GM12865 (cell line): ENCODE measurements at regions not wholly inside any gene's neighbourhood (a gene's known extent, or its start where the extent isn't known, plus 50 kb on each side); places are given as distances from the start of the nearest gene placed in this dataset.
"Not testable (repeated sequence)": the region's sequence is repeated elsewhere in the genome, so short reads cannot be mapped to it uniquely, and the experiment has no call there.

Source experiments
- DNase-seq: peaks from one replicate; pipeline ENCODE4 v3.0.0; 2010; ENCODE audit warnings: low read depth
- H3K4me3 ChIP-seq: 2 replicates; pipeline ENCODE4 v1.5.1; 2011; ENCODE audit warnings: mild to moderate bottlenecking, low read depth, low read length, control low read depth
- TF ChIP-seq, protein P1 (sequence below): IDR thresholded peaks from 2 replicates; pipeline ENCODE4 v1.5.1; 2011; ENCODE audit warnings: low read length, control low read depth, low read depth, inconsistent platforms; ENCODE audit not compliant: insufficient read depth; ENCODE audit errors: missing control alignments

DNA sequence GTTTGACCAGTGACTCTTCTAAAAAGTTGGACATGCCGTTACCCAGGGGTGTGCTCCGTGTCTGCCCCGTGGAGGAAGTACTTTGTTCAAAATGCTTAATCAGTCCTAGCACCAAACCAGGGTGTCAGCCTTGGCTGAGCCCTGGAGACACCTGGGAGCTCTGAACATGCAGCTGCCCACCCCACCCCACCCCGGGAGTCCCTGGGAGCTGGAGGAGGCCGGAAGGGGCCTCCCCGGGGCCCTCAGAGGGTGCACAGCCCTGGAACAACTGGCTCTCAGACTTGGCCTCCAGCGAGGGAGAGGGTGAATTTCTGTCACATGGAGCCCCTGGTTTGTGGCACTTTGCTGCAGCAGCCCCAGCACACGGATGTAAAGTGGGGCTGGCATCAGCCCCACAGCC lies 152.1 kb downstream of the LAT start:
- DNase-seq, H3K4me3 ChIP-seq: not testable (repeated sequence)

DNA sequence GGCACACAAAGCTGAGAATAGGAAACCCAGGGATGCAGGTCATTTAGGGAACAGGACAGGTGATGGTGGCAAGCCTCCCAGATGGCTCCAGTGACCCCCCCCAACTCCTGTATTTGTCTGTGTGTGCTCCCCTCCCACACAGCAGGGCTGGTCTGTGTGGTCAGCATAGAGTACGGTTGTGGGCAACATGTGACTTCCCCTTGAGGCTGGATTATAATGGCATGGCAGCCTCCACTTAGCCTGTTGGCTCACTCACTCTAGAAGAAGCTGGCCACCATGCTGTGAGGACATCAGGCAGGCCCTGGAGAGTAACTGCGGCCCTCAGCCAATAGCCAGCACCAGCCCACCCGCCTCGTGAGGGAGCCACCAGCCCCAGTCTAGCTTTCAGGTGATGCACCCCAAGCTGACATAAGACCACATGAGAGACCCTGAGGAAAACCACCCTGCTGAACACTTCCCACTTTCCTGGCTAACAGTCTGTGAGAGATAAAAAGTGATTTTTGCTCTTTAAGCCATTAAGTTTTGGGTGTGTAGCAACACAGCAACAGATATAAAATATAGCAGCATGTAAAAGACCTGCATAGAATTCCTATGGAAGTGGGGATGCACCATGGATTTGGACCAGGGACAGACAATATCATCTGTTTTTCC lies 151.3 kb downstream of the LAT start:
- not testable (repeated sequence) for DNase-seq, H3K4me3 ChIP-seq

DNA sequence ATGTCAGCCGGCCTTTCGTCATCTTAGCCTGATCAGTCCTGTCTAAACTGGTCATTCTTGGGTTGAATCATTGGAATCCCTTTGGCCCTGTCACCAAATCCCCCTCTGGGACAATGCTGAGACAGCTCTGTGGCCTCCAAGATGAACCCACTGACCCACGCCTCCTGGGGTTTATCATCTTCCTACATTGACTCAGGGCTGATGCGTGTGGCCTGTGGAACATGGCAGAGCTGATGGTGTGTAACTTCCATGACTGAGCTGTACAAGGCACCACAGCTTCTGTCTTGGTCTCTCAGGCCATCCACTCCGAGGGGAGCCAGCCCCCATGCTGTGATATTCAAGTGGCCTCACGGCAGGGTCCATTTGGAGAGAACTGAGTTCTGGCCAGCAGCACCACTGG lies 150.2 kb downstream of the LAT start:
- not testable (repeated sequence) for H3K4me3 ChIP-seq, DNase-seq

DNA sequence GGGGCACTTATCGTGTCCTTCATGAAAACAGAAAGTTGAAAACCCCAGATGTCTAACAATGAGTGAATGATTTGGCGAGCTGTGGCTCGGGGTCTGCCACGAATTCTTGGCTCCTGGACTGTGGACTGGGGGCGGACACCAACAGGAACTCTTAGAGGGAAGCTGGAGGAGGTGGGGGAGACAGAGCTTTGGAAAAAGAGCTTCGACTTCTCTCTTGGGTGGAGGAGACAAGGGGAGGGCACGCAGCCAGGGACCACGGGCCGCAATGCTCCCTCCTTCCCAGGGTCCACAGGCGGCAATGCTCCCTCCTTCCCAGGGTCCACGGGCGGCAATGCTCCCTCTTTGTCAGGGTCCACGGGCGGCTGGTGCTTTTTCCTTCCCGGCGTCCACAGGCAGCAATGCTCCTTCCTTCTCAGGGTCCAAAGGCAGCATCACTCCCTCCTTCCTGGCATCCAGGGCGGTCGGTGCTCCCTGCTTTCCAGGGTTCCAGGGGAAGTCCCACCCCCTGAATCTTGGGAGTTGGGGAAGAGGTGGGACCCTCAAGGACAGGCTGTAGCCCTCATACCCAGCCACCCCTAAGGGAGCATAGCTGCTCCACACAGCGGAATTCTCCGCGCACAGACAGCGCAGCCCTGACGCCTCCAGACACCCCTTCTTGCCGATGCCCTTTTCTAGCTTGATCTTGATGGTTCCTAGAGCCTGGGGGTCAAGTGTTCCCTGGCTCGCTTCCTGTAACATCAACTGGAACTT lies 149.0 kb downstream of the LAT start:
- DNase-seq, H3K4me3 ChIP-seq: not testable (repeated sequence)

DNA sequence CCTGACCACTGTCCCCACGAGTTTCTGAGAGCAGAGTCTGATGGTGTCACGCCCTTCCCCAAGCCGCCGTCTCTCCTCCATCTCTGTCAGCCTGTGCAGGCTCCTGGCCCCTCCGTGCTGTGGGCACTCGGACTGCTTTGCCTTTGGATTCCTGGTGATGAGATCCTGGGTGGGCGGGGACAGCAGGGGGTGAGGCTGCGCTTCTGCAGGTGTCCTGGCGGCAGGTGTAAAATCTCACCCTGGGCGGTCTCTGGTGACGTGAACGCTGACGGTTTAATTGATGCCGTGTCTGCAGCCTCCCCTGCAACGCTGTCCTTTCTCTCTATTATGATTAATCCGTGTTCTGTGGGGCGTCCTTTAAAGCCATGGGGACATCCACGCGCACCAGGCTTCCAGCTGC lies 148.0 kb downstream of the LAT start:
- DNase-seq, H3K4me3 ChIP-seq: not testable (repeated sequence)

DNA sequence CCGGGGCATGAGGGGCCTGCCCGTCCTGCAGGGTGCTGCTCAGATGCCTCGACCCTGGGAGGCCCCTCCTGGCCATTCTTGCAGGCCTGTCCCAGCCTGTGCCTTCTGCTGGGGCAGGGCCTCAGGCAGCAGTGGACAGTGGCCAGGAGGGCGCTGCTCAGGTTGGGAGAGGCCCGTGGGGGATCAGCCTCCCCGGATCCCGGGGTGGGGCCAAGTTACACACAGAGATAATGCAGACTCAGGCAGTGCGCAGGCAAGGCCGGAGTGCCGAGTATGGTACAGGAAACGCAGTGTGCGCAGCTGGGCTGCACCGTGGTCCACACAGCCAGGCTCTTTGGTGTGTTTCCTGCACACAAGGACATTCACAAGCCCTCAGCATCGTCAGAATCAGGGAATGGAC lies 147.6 kb downstream of the LAT start:
- not testable (repeated sequence) for DNase-seq, H3K4me3 ChIP-seq

DNA sequence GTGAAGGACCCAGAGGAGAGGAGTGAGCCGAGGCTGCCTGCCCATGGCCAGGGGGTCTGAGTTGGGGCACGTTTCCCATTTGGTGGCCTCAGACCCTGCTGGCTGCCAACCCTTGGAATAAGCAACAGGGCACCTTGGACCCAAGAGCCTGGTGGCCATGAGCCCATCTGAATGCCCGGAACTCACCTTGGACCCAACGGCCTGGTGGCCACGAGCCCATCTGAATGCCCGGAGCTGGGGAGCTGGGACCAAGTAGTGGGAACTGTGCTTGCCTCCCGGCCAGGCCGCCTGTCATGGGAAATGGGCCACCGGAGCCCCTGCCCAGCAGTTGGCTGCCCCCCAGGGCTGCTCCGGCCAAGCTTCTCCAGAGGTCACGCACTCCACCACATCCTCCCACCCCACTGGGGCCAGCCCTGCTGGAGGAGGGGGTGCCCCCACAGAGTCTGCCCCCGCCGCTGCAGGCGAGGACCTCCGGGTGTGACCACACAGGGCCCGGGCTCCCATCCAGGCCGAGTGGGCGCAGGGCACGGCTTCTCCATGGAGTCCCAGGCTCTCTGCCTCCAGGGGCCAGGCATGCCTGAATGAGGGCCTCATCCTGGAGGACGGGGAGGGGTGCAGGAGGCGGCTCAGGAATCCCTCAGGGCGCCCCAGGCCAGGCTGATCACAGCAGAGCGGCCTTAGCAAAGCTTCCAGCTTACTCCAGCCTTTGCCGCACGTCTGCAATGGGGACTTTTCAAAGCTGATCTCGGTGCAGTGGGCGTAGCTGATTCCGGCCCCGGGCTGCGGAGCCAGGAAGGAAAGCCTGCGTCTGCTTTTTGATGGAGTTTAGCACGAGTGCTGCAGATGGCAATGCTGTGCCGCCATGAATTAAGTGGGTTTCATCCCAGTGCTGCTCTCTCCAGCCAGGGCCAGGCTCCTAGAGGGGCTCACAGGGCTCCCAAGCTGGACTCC lies 146.3 kb downstream of the LAT start:
- not testable (repeated sequence) for DNase-seq, H3K4me3 ChIP-seq

DNA sequence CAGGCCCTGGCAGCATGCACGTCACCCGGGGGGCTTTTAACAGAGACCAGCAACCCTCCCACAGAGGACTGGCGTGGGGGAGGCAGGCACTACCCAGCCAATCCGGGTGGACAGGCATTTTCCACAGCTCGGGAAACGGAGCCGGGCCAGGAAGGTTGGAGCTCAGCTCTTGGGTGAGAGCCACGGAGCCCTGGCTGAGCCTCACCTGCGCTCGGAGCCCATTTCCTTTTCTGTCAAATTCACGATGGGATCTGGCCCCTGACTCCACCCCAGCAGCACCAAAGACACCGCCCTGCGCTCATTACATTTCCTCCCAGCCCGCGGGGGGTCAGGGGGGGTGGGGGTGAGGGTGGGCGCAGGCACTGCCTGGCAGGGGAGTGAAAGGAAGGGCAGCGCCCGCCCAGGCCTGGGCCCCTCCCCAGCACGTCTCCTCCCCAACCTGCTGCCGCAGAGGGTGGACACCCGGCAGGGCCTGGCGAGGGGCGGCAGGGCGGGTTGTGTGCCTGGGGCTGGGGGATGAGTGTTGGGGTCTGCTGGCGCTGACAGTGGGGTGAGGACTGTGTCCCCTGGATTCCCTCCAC lies 145.4 kb downstream of the LAT start:
- not testable (repeated sequence) for H3K4me3 ChIP-seq, DNase-seq

DNA sequence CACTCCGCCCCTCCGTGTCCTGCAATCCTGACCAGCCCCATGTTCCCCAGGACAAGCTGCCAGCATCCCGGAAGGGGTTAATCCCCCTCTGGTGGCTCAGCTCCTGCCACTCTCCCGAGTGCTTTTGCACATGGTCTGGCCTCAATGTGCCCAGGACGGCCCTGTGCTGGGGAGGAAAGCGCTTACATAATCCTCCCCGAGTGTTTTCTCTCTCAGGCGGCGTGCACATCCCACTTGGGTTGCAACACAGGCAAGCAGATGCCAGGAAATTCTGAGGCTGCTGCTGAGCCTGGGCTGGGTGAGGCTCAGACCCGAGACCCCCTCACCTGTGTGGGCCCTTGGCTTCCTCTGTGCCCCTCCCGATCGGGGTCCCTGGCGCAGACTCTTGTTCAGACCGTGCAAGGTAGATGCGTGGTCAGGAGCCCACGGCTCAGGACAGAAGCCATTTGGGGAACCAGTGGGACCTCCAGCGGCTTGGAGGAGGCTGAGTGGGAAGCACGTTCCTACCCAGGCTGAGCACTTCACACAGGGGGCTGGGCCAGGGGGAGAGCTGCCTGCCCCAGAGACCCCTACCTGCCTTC lies 144.7 kb downstream of the LAT start:
- not testable (repeated sequence) for DNase-seq, H3K4me3 ChIP-seq

DNA sequence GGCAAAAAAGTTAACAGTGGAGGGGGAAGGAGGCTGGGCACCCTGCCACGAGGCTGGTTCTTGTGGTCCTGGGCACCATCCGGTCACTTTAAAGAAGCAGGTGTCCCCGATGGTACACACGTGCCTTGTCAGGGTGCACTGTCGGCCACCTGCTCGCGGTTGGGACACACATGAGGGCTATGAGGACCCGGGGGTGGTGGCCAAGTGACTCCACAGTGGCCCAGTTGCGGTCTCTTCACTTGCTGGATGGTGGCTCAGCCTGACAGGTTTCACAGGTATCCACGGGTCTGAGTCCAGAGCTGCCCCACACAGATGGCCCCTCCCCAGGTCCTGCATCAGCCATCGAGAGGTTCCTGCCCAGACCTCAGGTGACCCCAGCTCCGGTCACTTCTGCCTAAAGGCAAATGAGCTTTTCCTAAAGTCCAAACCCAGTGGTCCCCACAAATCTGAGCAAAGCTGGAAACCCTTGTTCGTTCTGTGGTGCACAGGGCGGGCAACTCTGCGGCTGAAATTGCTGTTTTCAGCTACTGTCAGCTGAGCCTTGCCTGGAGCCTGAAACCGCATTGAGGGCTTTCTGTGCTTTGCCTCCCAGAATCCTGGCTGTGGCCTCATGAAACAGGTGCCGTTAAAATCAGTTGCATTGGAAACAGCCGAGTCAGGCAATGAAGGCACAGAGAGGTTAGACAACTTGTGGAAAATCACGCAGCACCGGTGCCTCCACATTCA lies 144.0 kb downstream of the LAT start:
- H3K4me3 ChIP-seq, DNase-seq: not testable (repeated sequence)

DNA sequence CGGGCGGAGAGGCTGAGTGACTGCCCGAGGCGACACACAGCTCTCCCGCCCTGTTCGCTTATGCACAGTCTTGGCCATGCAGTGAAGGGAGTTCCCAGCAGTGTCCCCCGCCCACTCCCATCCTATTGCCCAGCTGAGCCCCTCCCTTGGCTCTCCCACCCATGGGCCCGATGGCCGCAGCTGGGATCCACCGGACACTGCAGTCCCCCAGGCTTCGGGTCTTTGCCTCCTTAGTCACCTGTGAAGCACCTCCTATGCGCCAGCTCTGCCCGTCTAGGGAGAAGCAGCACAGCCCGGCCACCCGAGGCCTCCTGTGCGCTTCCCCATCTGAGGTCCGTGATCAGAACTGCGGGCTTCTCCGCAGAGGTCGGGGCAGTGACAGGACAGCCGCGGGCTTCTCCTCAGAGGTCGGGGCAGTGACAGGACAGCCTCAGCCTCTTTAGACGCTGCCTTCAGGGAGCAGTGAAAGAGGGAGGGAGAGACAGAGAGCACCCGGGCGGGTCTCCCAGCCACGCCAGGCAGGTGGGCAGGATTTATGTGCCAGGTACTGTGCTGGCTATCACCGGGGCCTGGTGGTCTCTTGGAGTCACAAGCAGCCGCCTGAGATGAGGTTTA lies 143.1 kb downstream of the LAT start:
- H3K4me3 ChIP-seq: not testable (repeated sequence)

DNA sequence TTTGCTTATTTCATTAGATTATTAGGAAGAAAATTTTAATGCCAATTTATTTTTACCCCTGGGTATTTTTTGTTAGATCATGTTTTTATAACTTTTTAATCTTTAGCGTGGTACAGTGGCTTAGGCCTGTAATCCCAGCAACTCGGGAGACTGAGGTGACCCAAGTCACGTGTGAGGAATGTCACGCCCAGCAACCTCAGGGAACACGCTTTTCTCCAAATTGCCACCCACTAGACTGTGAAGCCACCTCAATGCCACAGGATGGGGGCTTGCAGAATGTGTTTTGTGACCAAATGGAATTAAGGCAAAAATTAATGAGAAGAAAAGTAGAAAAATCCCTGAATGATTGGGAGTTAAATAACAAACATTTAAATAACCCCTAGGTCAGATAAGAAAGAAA lies 141.8 kb downstream of the LAT start:
- no peak overlapping the region for H3K4me3 ChIP-seq
- TF ChIP-seq, protein P1, sequence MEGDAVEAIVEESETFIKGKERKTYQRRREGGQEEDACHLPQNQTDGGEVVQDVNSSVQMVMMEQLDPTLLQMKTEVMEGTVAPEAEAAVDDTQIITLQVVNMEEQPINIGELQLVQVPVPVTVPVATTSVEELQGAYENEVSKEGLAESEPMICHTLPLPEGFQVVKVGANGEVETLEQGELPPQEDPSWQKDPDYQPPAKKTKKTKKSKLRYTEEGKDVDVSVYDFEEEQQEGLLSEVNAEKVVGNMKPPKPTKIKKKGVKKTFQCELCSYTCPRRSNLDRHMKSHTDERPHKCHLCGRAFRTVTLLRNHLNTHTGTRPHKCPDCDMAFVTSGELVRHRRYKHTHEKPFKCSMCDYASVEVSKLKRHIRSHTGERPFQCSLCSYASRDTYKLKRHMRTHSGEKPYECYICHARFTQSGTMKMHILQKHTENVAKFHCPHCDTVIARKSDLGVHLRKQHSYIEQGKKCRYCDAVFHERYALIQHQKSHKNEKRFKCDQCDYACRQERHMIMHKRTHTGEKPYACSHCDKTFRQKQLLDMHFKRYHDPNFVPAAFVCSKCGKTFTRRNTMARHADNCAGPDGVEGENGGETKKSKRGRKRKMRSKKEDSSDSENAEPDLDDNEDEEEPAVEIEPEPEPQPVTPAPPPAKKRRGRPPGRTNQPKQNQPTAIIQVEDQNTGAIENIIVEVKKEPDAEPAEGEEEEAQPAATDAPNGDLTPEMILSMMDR: no peak
- no peak for DNase-seq

More for the DNA sequence above, 143.1 kb downstream of the LAT start:
- not testable (repeated sequence) for DNase-seq
